ENCODE measurements at regions not wholly inside any gene's neighbourhood (a gene's known extent, or its start where the extent isn't known, plus 50 kb on each side); places are given as distances from the start of the nearest gene placed in this dataset.
"Not testable (repeated sequence)": the region's sequence is repeated elsewhere in the genome, so short reads cannot be mapped to it uniquely, and the experiment has no call there.

- peak; percentile 22 to 66 for DNase-seq
These were observed 660.3 kb upstream of the PITX2 start for GRCh38 chr4:111283066-111283677.

GRCh38 chr4:111296466-111296865 lies 673.6 kb upstream of the PITX2 start:
- DNase-seq = no peak

GRCh38 chr4:111303806-111304205 lies 680.9 kb upstream of the PITX2 start:
- no peak for DNase-seq

- DNase-seq = no peak
These were observed 700.6 kb upstream of the PITX2 start for GRCh38 chr4:111323496-111323895.

- no peak for DNase-seq
These were observed 701.0 kb upstream of the PITX2 start for GRCh38 chr4:111323916-111324315.

GRCh38 chr4:111326450-111326849 lies 703.6 kb upstream of the PITX2 start:
- DNase-seq = no peak

GRCh38 chr4:111330786-111331185 lies 707.9 kb upstream of the PITX2 start:
- no peak for DNase-seq

GRCh38 chr4:111334361-111334760 lies 711.5 kb upstream of the PITX2 start:
- DNase-seq = no peak

GRCh38 chr4:111337186-111337876 lies 714.5 kb upstream of the PITX2 start:
- DNase-seq = not testable (repeated sequence)

GRCh38 chr4:111359602-111360001 lies 736.7 kb upstream of the PITX2 start:
- DNase-seq = no peak

- DNase-seq = no peak
These were observed 738.0 kb upstream of the PITX2 start for GRCh38 chr4:111360906-111361305.

- peak; percentile 53 to 86 for DNase-seq
These were observed 740.1 kb upstream of the PITX2 start for GRCh38 chr4:111362941-111363361.

- DNase-seq = not testable (repeated sequence)
These were observed 755.0 kb upstream of the PITX2 start for GRCh38 chr4:111377880-111378279.

GRCh38 chr4:111388561-111388960 lies 756.7 kb upstream of the FAM241A start:
- DNase-seq = no peak

- no peak for DNase-seq
These were observed 753.4 kb upstream of the FAM241A start for GRCh38 chr4:111391829-111392228.

GRCh38 chr4:111393781-111394180 lies 751.5 kb upstream of the FAM241A start:
- no peak for DNase-seq

GRCh38 chr4:111398906-111399330 lies 746.3 kb upstream of the FAM241A start:
- DNase-seq = peak; percentile 88 to 91

- DNase-seq = peak; percentile 64 to 82
These were observed 745.6 kb upstream of the FAM241A start for GRCh38 chr4:111399623-111400022.

- peak; percentile 70 to 90 for DNase-seq
These were observed 744.5 kb upstream of the FAM241A start for GRCh38 chr4:111400741-111401140.

- no peak for DNase-seq
These were observed 740.6 kb upstream of the FAM241A start for GRCh38 chr4:111404673-111405072.

- no peak for DNase-seq
These were observed 739.3 kb upstream of the FAM241A start for GRCh38 chr4:111405989-111406388.

- no peak for DNase-seq
These were observed 734.7 kb upstream of the FAM241A start for GRCh38 chr4:111410571-111410970.

GRCh38 chr4:111417521-111417920 lies 727.7 kb upstream of the FAM241A start:
- no peak for DNase-seq

- no peak for DNase-seq
These were observed 711.8 kb upstream of the FAM241A start for GRCh38 chr4:111433441-111433840.

- DNase-seq = no peak
These were observed 710.7 kb upstream of the FAM241A start for GRCh38 chr4:111434586-111434985.
